ENCODE measurements at regions not wholly inside any gene's neighbourhood (a gene's known extent, or its start where the extent isn't known, plus 50 kb on each side); places are given as distances from the start of the nearest gene placed in this dataset.
"Not testable (repeated sequence)": the region's sequence is repeated elsewhere in the genome, so short reads cannot be mapped to it uniquely, and the experiment has no call there.

DNA sequence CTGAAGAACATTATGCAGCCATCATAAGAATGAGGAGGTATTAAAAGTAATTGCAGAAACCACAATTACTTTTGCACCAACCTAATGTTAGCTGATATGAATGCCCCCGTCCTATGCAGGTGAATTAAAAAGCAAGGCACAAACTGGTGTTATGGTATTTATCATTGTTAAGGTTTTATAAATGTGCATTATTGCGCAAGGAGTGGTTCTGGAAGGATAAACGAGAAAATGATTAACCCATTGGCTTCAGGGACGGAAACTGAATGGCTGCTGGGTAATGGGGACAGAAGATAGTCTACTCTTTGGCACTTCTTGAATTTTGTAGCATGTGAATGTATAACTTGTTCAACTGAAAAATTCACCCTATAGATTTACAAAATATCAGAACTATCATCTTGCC is 148.6 kb upstream of the SALL4 start:
- TF ChIP-seq ZFX (IDR thresholded peaks at IDR 0.05) (no peak), CTCF (conservative IDR thresholded peaks at IDR 0.05) (no peak)
- H3K27ac ChIP-seq, result no peak overlapping the region

DNA sequence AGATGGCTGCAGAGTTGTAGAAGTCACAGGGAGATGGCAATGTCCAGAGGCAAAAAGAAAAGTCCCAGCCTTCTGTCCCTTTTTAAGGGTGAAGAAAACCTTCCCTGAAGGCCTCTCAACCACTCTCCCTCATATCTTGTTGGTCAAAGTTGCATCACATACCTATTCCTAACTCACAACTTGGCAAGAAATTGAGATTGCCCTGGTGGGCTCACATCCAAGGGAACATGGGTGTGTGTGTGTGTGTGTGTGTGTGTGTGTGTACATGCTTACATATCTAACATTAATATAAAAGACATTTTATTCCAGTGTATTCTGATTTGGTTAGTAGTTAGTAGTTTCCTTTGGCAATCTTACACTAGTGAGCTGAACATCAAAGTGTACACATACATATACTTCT is 144.3 kb upstream of the SALL4 start:
- TF ChIP-seq ZFX (IDR thresholded peaks at IDR 0.05), result no peak
- TF ChIP-seq CTCF (conservative IDR thresholded peaks at IDR 0.05), result no peak
- H3K27ac ChIP-seq, result no peak overlapping the region

DNA sequence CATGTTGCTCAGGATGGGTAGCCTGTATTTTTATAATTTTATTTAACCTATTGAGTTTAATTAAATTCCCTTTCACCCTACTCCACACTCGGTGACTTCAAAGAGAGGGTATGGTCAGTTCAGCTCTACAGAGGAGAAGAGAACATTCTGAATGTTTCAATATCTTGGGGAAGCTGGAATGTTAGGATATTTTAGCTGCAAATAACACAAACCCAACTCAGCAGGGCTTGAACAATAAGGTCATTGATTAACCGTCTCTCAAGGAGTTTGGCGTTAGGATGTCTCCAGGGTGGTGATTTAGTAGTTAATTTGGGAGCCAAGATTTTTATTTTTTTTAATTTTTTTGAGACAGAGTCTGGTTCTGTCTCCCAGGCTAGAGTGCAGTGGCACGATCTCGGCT is 143.6 kb upstream of the SALL4 start:
- H3K27ac ChIP-seq, result no peak overlapping the region
- TF ChIP-seq CTCF (conservative IDR thresholded peaks at IDR 0.05) (no peak), ZFX (IDR thresholded peaks at IDR 0.05) (no peak)

DNA sequence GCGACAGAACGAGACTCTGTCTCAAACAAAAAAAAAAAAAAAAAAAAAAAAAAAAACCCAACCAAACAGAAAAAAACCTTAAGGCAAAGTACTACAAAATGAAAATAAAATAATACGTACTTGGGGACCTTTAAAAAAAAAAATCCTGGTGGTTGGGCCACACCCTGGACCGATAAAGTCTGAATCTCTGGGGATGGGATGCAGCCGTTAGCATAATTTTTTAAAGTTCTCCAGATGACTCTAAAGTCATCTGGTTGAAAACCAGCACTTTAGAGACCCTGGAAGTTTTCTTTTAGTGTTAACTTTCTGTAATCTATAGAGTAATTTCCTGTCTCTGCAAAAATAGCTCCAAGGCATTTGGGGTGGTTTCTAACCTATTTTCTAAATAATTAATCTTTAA is 142.9 kb upstream of the SALL4 start:
- no peak for TF ChIP-seq CTCF (conservative IDR thresholded peaks at IDR 0.05)
- TF ChIP-seq ZFX (IDR thresholded peaks at IDR 0.05), result no peak
- no peak overlapping the region for H3K27ac ChIP-seq

GRCh38 chr20:51943761-51944160 is 141.4 kb upstream of the SALL4 start:
- TF ChIP-seq CTCF (conservative IDR thresholded peaks at IDR 0.05) (no peak), ZFX (IDR thresholded peaks at IDR 0.05) (no peak)

DNA sequence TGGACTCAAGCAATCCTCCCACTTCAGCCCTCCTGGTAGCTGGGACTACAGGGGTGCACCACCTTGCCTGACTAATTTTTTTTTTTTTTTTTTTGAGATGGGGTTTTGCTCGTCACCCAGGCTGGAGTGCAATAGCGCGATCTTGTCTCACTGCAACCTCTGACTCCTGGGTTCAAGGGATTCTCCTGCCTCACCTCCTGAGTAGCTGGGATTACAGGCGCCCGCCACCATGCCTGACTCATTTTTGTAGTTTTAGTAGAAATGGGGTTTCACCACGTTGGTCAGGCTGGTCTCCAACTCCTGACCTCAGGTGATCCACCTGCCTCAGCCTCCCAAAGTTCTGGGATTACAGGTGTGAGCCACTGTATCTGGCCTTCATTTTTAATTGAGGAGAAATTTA is 141.0 kb upstream of the SALL4 start:
- not testable (repeated sequence) for H3K27ac ChIP-seq

More at GRCh38 chr20:51943761-51944160, 141.4 kb upstream of the SALL4 start:
- H3K27ac ChIP-seq, result no peak overlapping the region

DNA sequence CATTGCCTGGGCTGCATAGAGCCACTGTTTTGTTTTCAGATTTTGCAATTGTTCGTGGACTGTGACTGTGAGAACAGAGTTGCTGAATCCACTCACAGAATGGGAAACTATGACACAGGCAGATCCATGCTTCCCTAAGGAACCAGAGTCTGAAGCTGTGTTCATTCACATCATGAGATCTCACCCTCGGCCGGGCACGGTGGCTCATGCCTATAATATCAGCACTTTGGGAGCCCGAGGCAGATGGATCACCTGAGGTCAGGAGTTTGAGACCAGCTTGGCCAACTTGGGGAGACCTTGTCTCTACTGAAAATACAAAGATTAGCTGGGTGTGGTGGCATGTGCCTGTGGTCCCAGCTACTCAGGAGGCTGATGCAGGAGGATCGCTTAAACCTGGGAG is 139.2 kb upstream of the SALL4 start:
- H3K27ac ChIP-seq, result no peak overlapping the region
- TF ChIP-seq CTCF (conservative IDR thresholded peaks at IDR 0.05) (no peak), ZFX (IDR thresholded peaks at IDR 0.05) (no peak)

GRCh38 chr20:51939259-51939585 is 136.9 kb upstream of the SALL4 start:
- H3K27ac ChIP-seq, result no peak overlapping the region

More at GRCh38 chr20:51939259-51939585, 136.9 kb upstream of the SALL4 start:
- TF ChIP-seq CTCF (conservative IDR thresholded peaks at IDR 0.05), result no peak
- TF ChIP-seq ZFX (IDR thresholded peaks at IDR 0.05), result no peak

All from C4-2B (cell line).